Activated naive CD4-positive, alpha-beta T cell treated with anti-CD3 and anti-CD28 coated beads, Interleukin-2, amount 50 U/mL, for 72 hours (primary cell): ENCODE measurements at regions not wholly inside any gene's neighbourhood (a gene's known extent, or its start where the extent isn't known, plus 50 kb on each side); places are given as distances from the start of the nearest gene placed in this dataset.

Source experiments
- ATAC-seq, 2 donors: fragments of 150-1000 bp; cut with Tn5 transposase; 2 replicates each; pipeline ENCODE4 v1.10.0; 2021; ENCODE audit warnings: mild to moderate bottlenecking in 2 of 2, moderate library complexity in 2 of 2
- DNase-seq, 2 donors: peaks; one replicate each; pipeline ENCODE4 v3.0.0; 2021 to 2022; ENCODE audit warnings: low spot score in 2 of 2
- H3K27ac Mint-ChIP-seq, 2 donors: one replicate each; pipeline ENCODE4 v1.8.0; 2022; ENCODE audit warnings: mild to moderate bottlenecking in 2 of 2, mixed read lengths in 2 of 2
- H3K36me3 Mint-ChIP-seq, 2 donors: one replicate each; pipeline ENCODE4 v1.8.0; 2022; ENCODE audit warnings: mixed read lengths in 2 of 2
- H3K9me3 Mint-ChIP-seq, 2 donors: one replicate each; pipeline ENCODE4 v1.8.0; 2022; ENCODE audit warnings: mixed read lengths in 2 of 2

- Mint-ChIP-seq H3K36me3 (no peaks in the 10 kb centered on the region), H3K9me3 (peaks cover 5% of the 10 kb centered on the region in 2 donors), H3K27ac (no peak overlapping the region)
- DNase-seq = no peak
- ATAC-seq = no peak
Observed at GRCh38 chr20:22509090-22509842, 75.1 kb downstream of the FOXA2 start.

GRCh38 chr20:22508426-22508825 is 75.9 kb downstream of the FOXA2 start:
- no peaks in the 10 kb centered on the region for H3K36me3 Mint-ChIP-seq
- DNase-seq = no peak
- no peak overlapping the region for H3K27ac Mint-ChIP-seq
- peaks cover 5% of the 10 kb centered on the region in 2 donors for H3K9me3 Mint-ChIP-seq
- no peak for ATAC-seq

- Mint-ChIP-seq H3K27ac (no peak overlapping the region), H3K36me3 (no peaks in the 10 kb centered on the region), H3K9me3 (peaks cover 5% of the 10 kb centered on the region in 2 donors)
- DNase-seq = no peak
- no peak for ATAC-seq
Observed at GRCh38 chr20:22507240-22507961, 77.0 kb downstream of the FOXA2 start.

- Mint-ChIP-seq H3K9me3 (peaks cover 8 to 9% of the 10 kb centered on the region in 2 donors), H3K36me3 (peaks cover 0 to 5% of the 10 kb centered on the region in 2 donors), H3K27ac (no peak overlapping the region)
- DNase-seq = no peak
- no peak for ATAC-seq
Observed at GRCh38 chr20:22506827-22507226, 77.5 kb downstream of the FOXA2 start.

GRCh38 chr20:22504829-22505377 is 79.5 kb downstream of the FOXA2 start:
- ATAC-seq = no peak
- H3K9me3 Mint-ChIP-seq = peaks cover 3 to 9% of the 10 kb centered on the region in 2 donors
- H3K27ac Mint-ChIP-seq = peak overlapping the region in 1 of 2 donors; percentile 55
- no peak for DNase-seq
- H3K36me3 Mint-ChIP-seq = peaks cover 0 to 5% of the 10 kb centered on the region in 2 donors

- DNase-seq (no peak), ATAC-seq (no peak)
- H3K27ac Mint-ChIP-seq = no peak overlapping the region
- H3K9me3 Mint-ChIP-seq = peaks cover 3 to 6% of the 10 kb centered on the region in 2 donors
- H3K36me3 Mint-ChIP-seq = peaks cover 0 to 5% of the 10 kb centered on the region in 2 donors
Observed at GRCh38 chr20:22503577-22503976, 80.8 kb downstream of the FOXA2 start.

- DNase-seq (no peak), ATAC-seq (no peak)
- H3K27ac Mint-ChIP-seq = no peak overlapping the region
- peaks cover 0 to 5% of the 10 kb centered on the region in 2 donors for H3K36me3 Mint-ChIP-seq
- peaks cover 3 to 5% of the 10 kb centered on the region in 2 donors for H3K9me3 Mint-ChIP-seq
Observed at GRCh38 chr20:22502731-22503191, 81.6 kb downstream of the FOXA2 start.

- DNase-seq (no peak), ATAC-seq (no peak)
- Mint-ChIP-seq H3K9me3 (peaks cover 6 to 8% of the 10 kb centered on the region in 2 donors), H3K36me3 (peaks cover 0 to 11% of the 10 kb centered on the region in 2 donors), H3K27ac (no peak overlapping the region)
Observed at GRCh38 chr20:22501566-22502344, 82.6 kb downstream of the FOXA2 start.

GRCh38 chr20:22501034-22501433 is 83.3 kb downstream of the FOXA2 start:
- DNase-seq (no peak), ATAC-seq (no peak)
- H3K9me3 Mint-ChIP-seq = peaks cover 6 to 8% of the 10 kb centered on the region in 2 donors
- H3K36me3 Mint-ChIP-seq = peaks cover 0 to 11% of the 10 kb centered on the region in 2 donors
- no peak overlapping the region for H3K27ac Mint-ChIP-seq

GRCh38 chr20:22499515-22500166 is 84.7 kb downstream of the FOXA2 start:
- Mint-ChIP-seq H3K36me3 (peaks cover 0 to 11% of the 10 kb centered on the region in 2 donors), H3K9me3 (peaks cover 6 to 8% of the 10 kb centered on the region in 2 donors), H3K27ac (no peak overlapping the region)
- ATAC-seq (no peak), DNase-seq (no peak)

- peaks cover 0 to 5% of the 10 kb centered on the region in 2 donors for H3K36me3 Mint-ChIP-seq
- ATAC-seq (no peak), DNase-seq (no peak)
- peaks cover 3 to 4% of the 10 kb centered on the region in 2 donors for H3K9me3 Mint-ChIP-seq
- no peak overlapping the region for H3K27ac Mint-ChIP-seq
Observed at GRCh38 chr20:22496817-22497216, 87.6 kb downstream of the FOXA2 start.

GRCh38 chr20:22495789-22496188 is 88.6 kb downstream of the FOXA2 start:
- peaks cover 3 to 4% of the 10 kb centered on the region in 2 donors for H3K9me3 Mint-ChIP-seq
- no peak for ATAC-seq
- H3K27ac Mint-ChIP-seq = no peak overlapping the region
- no peak for DNase-seq
- peaks cover 0 to 5% of the 10 kb centered on the region in 2 donors for H3K36me3 Mint-ChIP-seq

- no peak for DNase-seq
- ATAC-seq = no peak
- Mint-ChIP-seq H3K27ac (no peak overlapping the region), H3K36me3 (peaks cover 0 to 5% of the 10 kb centered on the region in 2 donors), H3K9me3 (peaks cover 3 to 4% of the 10 kb centered on the region in 2 donors)
Observed at GRCh38 chr20:22495172-22495571, 89.2 kb downstream of the FOXA2 start.

GRCh38 chr20:22492497-22492896 is 91.9 kb downstream of the FOXA2 start:
- Mint-ChIP-seq H3K27ac (no peak overlapping the region), H3K9me3 (peaks cover under 1 to 6% of the 10 kb centered on the region in 2 donors), H3K36me3 (peaks cover 0 to 3% of the 10 kb centered on the region in 2 donors)
- ATAC-seq (no peak), DNase-seq (no peak)

- H3K9me3 Mint-ChIP-seq = peaks cover 0 to 6% of the 10 kb centered on the region in 2 donors
- no peak overlapping the region for H3K27ac Mint-ChIP-seq
- ATAC-seq (no peak), DNase-seq (no peak)
- H3K36me3 Mint-ChIP-seq = no peaks in the 10 kb centered on the region
Observed at GRCh38 chr20:22491194-22491505, 93.2 kb downstream of the FOXA2 start.
